Mucosa of descending colon (tissue), 3 donors: ENCODE measurements at regions not wholly inside any gene's neighbourhood (a gene's known extent, or its start where the extent isn't known, plus 50 kb on each side); places are given as distances from the start of the nearest gene placed in this dataset.

Experiments used
- ATAC-seq: fragments of 200-7000 bp; cut with Tn5 transposase; one replicate; pipeline ENCODE4 v1.9.1; 2020; ENCODE audit warnings: mild to moderate bottlenecking, moderate library complexity
- DNase-seq, 3 donors: peaks; one replicate each; pipeline ENCODE4 v3.0.0-alpha.2; 2020
- H3K36me3 ChIP-seq: fragments of 200-600 bp; one replicate; pipeline ENCODE4 v1.8.0; 2021; ENCODE audit warnings: low read depth, mild to moderate bottlenecking
- H3K4me1 ChIP-seq: fragments of 200-600 bp; one replicate; pipeline ENCODE4 v1.8.0; 2021; ENCODE audit warnings: low read depth, mild to moderate bottlenecking
- H3K4me3 ChIP-seq: fragments of 200-600 bp; one replicate; pipeline ENCODE4 v1.8.0; 2021; ENCODE audit warnings: mild to moderate bottlenecking
- H3K9me3 ChIP-seq: fragments of 200-600 bp; one replicate; pipeline ENCODE4 v1.8.0; 2021; ENCODE audit warnings: mild to moderate bottlenecking
- intact Hi-C, 2 donors: fragments of 100-400 bp; cut with DNase I in 1 of 2; cut with micrococcal nuclease in 1 of 2; formaldehyde crosslinking; loops; one replicate each; pipeline versions ENCODE4 v1.11.0 to v1.11.1; 2022; cut with DNase I, micrococcal nuclease
- TF ChIP-seq, protein P1 (sequence below): fragments of 200-600 bp; IDR thresholded peaks from one replicate; pipeline ENCODE4 v1.8.0; 2022; ENCODE audit warnings: antibody characterized with exemption, mild to moderate bottlenecking
- donor health status: DM: no; HTN: no; CAD: no; lungs with moderate emphysema.
- donor health status: DM: no; HTN: no; CAD: no.
- donor health status: DM: no; HTN: yes; CAD: no.

DNA sequence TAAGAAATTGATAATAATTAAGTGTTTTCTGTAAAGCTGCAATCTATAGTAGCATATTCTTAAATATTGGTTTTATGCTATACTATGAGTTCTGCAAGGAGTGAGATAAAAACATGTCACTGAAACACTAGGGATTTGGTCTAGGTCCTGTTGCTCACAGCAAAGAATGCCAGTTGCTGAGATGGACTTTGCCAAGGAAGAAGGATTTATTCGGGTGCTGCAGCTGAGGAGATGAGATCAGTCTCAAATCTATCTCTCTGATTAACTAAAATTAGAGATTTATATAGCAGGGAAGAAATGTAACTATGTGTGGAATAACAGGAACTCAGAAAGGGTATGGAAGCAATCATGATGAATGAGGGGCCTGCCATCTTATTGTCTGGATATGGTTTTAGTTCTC lies 1569.9 kb downstream of the PCDH7 start:
- intact Hi-C loops = no loop called here
- no peak for ATAC-seq
- H3K9me3 ChIP-seq = peaks cover 9% of the 10 kb centered on the region
- H3K4me1 ChIP-seq = no peaks in the 10 kb centered on the region
- TF ChIP-seq, protein P1, sequence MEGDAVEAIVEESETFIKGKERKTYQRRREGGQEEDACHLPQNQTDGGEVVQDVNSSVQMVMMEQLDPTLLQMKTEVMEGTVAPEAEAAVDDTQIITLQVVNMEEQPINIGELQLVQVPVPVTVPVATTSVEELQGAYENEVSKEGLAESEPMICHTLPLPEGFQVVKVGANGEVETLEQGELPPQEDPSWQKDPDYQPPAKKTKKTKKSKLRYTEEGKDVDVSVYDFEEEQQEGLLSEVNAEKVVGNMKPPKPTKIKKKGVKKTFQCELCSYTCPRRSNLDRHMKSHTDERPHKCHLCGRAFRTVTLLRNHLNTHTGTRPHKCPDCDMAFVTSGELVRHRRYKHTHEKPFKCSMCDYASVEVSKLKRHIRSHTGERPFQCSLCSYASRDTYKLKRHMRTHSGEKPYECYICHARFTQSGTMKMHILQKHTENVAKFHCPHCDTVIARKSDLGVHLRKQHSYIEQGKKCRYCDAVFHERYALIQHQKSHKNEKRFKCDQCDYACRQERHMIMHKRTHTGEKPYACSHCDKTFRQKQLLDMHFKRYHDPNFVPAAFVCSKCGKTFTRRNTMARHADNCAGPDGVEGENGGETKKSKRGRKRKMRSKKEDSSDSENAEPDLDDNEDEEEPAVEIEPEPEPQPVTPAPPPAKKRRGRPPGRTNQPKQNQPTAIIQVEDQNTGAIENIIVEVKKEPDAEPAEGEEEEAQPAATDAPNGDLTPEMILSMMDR = no peak
- H3K4me3 ChIP-seq = no peak overlapping the region
- DNase-seq = no peak
- H3K36me3 ChIP-seq = no peaks in the 10 kb centered on the region

DNA sequence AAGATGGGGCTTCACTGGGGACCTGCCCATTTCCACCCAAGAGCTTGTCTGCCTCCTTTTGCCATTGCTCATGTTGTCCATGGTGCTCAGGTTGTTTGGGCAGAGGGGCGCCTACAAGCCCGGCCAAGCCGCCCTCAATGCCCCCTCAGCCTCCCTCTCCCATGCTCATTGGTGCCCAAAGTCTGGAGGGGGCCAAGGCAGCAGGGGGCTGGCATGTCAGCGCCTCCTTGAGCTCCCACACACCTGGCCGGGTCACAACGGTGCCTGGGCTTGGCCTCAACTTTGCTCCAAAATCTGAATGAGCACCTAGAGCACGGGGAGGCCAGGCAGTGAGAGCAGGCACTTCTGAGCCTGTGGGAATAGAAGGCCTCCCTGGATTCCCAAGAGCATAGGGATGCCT lies 1598.8 kb downstream of the PCDH7 start:
- no peak for ATAC-seq
- TF ChIP-seq, protein P1 = no peak
- no peaks in the 10 kb centered on the region for H3K4me1 ChIP-seq

DNA sequence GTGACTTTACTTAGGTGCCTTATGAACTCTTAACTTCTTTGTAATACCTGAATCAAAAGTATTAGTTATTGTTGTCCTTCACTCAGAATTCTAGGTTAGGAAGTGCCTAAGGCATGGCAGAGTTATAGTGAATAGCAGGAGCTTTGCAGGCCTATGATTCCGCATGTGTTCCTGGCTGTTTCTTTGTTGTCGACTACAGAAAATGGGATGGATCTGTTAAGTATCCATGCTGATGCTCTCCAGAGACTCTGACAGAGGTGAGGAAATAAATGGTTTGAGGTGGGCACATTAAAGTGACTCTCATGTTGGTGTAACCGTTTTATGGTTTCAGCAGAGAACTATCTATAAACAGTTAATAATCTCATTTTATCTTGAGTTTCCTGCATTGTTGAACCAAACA lies 1601.3 kb downstream of the PCDH7 start:
- H3K4me1 ChIP-seq = no peaks in the 10 kb centered on the region
- H3K4me3 ChIP-seq = no peak overlapping the region
- no peaks in the 10 kb centered on the region for H3K9me3 ChIP-seq
- DNase-seq (no peak), ATAC-seq (no peak)
- intact Hi-C loops = no loop called here
- TF ChIP-seq, protein P1 = no peak
- no peaks in the 10 kb centered on the region for H3K36me3 ChIP-seq

More for the DNA sequence above, 1598.8 kb downstream of the PCDH7 start:
- no peak for DNase-seq
- no peak overlapping the region for H3K4me3 ChIP-seq
- H3K9me3 ChIP-seq = no peaks in the 10 kb centered on the region
- intact Hi-C loops = no loop called here
- H3K36me3 ChIP-seq = no peaks in the 10 kb centered on the region

DNA sequence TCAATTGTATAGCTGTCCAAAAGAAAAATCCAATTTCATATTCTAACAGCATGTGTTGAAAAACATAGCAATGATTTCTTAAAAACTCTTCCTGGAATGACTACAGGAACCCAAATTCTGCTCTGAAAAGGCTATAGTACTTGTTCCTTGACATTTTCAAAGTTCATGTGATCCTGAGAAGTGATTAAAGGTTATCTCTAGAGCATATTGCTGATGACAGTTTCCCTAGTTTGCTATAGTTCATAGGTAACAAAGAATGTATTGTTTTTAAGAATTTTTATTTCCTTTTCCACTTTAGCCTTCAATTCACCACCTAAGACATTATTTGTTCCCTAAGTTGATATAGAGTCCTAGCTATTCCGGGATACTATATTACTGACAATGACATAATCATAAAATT lies 1614.6 kb downstream of the PCDH7 start:
- ATAC-seq = peak; percentile 75
- H3K9me3 ChIP-seq = no peaks in the 10 kb centered on the region
- intact Hi-C loops = no loop called here
- no peak for DNase-seq
- no peaks in the 10 kb centered on the region for H3K36me3 ChIP-seq
- H3K4me3 ChIP-seq = no peak overlapping the region
- TF ChIP-seq, protein P1 = no peak
- peaks cover 10% of the 10 kb centered on the region for H3K4me1 ChIP-seq

DNA sequence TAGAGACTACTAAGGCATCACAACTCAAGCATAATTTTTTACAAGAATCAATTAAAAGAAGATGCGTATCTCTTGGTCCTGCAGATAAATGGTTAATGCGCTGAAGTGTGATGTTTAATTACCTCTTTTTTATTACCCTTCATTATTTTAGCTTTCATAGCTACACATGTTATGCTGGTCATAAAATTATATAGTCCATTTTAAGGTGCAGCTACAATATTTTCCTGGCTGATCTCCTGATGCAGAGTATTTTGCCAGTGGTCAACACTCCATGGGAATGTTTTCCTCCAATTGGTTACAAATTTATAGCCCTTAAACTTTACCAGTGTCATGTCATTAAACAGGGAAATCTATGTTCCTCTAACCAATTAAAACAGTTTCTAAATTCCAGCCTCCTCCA lies 1617.2 kb downstream of the PCDH7 start:
- DNase-seq = peak in 1 of 3 donors; percentile 8
- ATAC-seq = peak; percentile 57
- intact Hi-C loops = no loop called here
- Histone ChIP-seq H3K4me1 (peaks cover 20% of the 10 kb centered on the region), H3K9me3 (no peaks in the 10 kb centered on the region), H3K36me3 (no peaks in the 10 kb centered on the region), H3K4me3 (no peak overlapping the region)
- TF ChIP-seq, protein P1 = no peak

DNA sequence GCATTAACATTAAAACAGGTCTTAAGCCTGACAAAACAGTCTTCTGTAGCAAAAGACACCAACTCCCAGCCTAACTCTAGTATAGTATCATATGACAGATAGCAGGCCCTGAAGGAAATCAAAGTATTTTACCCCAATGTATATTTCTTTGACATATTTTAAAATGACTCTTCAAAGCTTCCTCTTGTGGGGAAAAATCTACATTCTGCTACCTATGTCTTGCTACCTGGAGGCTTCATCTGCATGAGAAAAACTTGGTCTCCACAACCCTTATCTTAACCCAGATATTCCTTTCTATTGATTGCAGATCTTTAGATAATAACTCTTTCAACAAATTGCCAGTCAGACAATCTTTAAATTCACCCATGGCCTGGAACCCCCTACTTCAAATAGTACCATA lies 1620.4 kb downstream of the PCDH7 start:
- H3K9me3 ChIP-seq = no peaks in the 10 kb centered on the region
- no peak overlapping the region for H3K4me3 ChIP-seq
- TF ChIP-seq, protein P1 = no peak
- intact Hi-C loops = no loop called here
- no peak for ATAC-seq
- peaks cover 20% of the 10 kb centered on the region for H3K4me1 ChIP-seq
- H3K36me3 ChIP-seq = no peaks in the 10 kb centered on the region
- DNase-seq = no peak
